HCT116 (cell line): ENCODE measurements at regions not wholly inside any gene's neighbourhood (a gene's known extent, or its start where the extent isn't known, plus 50 kb on each side); places are given as distances from the start of the nearest gene placed in this dataset.

Source experiments
- ATAC-seq: fragments of 200-7000 bp; cut with Tn5 transposase; 2 replicates; pipeline ENCODE4 v1.9.1; 2020; ENCODE audit warnings: mild to moderate bottlenecking, moderate library complexity
- BruUV-seq: library from RNA; stranded (reverse); fragments of 400-500 nt; replicated peaks from 2 replicates; lab custom pipeline; 2021; lab: Mats Ljungman, UMichigan
- CTCF ChIA-PET: fragments of 300-600 bp; sonication (Branson Sonifier 250); formaldehyde crosslinking; loops from one replicate; lab custom pipeline; 2021; ENCODE audit warnings: antibody characterized with exemption; lab: Charles Lee
- POLR2A ChIA-PET: fragments of 300-600, 350-600 bp; sonication (Branson Sonifier 250); formaldehyde crosslinking; loops from one replicate; lab custom pipeline; 2021; ENCODE audit warnings: antibody characterized with exemption; lab: Charles Lee
- RAD21 ChIA-PET, 2 experiments: fragments of 300-600 bp; sonication (Branson Sonifier 250); formaldehyde crosslinking; loops; one replicate each; lab custom pipeline; 2023; ENCODE audit warnings: low total read pairs in 2 of 2; ENCODE audit not compliant: uncharacterized antibody in 2 of 2, unreplicated experiment in 2 of 2, low non-redundant PET in 1 of 2; lab: Charles Lee
- DNase-seq: peaks from one replicate; pipeline ENCODE4 v3.0.0-alpha.2; 2010; ENCODE audit warnings: low read depth, low spot score
- H2AFZ ChIP-seq: fragments of 200-600 bp; shearing (Covaris generic), sonication (generic); 2 replicates; pipeline ENCODE4 v1.6.1; 2017; ENCODE audit warnings: low read depth, mixed run types, mixed read lengths, antibody characterized with exemption, low read length; ENCODE audit not compliant: poor library complexity, severe bottlenecking
- H3K27ac ChIP-seq: 2 replicates; pipeline ENCODE4 v1.5.1; 2012; ENCODE audit warnings: low read depth, low read length
- H3K27me3 ChIP-seq: fragments of 200-600 bp; sonication (generic); 2 replicates; pipeline ENCODE4 v1.6.1; 2016; ENCODE audit warnings: mixed run types, low read length, mixed read lengths; ENCODE audit not compliant: insufficient read depth
- H3K36me3 ChIP-seq, 2 experiments: fragments of 200-500 bp in 1 of 2; fragments of 200-600 bp in 1 of 2; sonication (Bioruptor generic) in 1 of 2; sonication (generic) in 1 of 2; 2 replicates each; pipeline versions ENCODE4 v1.5.1 to v1.6.1; 2014 to 2016; ENCODE audit warnings: low read length in 2 of 2, inconsistent platforms in 1 of 2, mixed read lengths in 1 of 2, mixed run types in 1 of 2; ENCODE audit not compliant: insufficient read depth in 2 of 2, control insufficient read depth in 1 of 2
- H3K4me1 ChIP-seq, 2 experiments: fragments of 200-600 bp in 1 of 2; sonication (generic) in 1 of 2; 2 replicates each; pipeline versions ENCODE4 v1.5.1 to v1.6.1; 2012 to 2017; ENCODE audit warnings: low read length in 2 of 2, inconsistent platforms in 1 of 2, mild to moderate bottlenecking in 1 of 2, mixed read lengths in 1 of 2, mixed run types in 1 of 2, moderate library complexity in 1 of 2; ENCODE audit not compliant: insufficient read depth in 2 of 2, control insufficient read depth in 1 of 2
- H3K4me2 ChIP-seq: fragments of 200-600 bp; sonication (generic); 2 replicates; pipeline ENCODE4 v1.6.1; 2017; ENCODE audit warnings: mixed run types, low read length, mixed read lengths
- H3K4me3 ChIP-seq, 2 experiments: fragments of 200-600 bp in 1 of 2; sonication (generic) in 1 of 2; replicated peaks in 1 of 2; 2 replicates each; pipeline ENCODE4 v1.5.1; 2011 to 2016; ENCODE audit warnings: low read length in 2 of 2, control low read depth in 1 of 2, low read depth in 1 of 2, mild to moderate bottlenecking in 1 of 2, mixed read lengths in 1 of 2, mixed run types in 1 of 2
- H3K79me2 ChIP-seq: fragments of 200-600 bp; sonication (generic); 2 replicates; pipeline ENCODE4 v1.6.1; 2017; ENCODE audit warnings: mild to moderate bottlenecking, mixed run types, low read length, moderate library complexity, mixed read lengths; ENCODE audit not compliant: insufficient read depth
- H3K9ac ChIP-seq: fragments of 200-600 bp; sonication (generic); 2 replicates; pipeline ENCODE4 v1.6.1; 2016; ENCODE audit warnings: low read length, mixed read lengths
- H3K9me2 ChIP-seq: fragments of 200-600 bp; sonication (generic), shearing (Covaris generic); 2 replicates; pipeline ENCODE4 v1.6.1; 2017; ENCODE audit warnings: mixed run types, mild to moderate bottlenecking, moderate library complexity; ENCODE audit not compliant: insufficient read depth
- H3K9me3 ChIP-seq, 2 experiments: fragments of 200-500 bp in 1 of 2; fragments of 200-600 bp in 1 of 2; sonication (Bioruptor generic) in 1 of 2; sonication (generic) in 1 of 2; 2 replicates each; pipeline ENCODE4 v1.6.1; 2014 to 2017; ENCODE audit warnings: low read length in 2 of 2, mixed read lengths in 2 of 2, inconsistent platforms in 1 of 2, low read depth in 1 of 2, mild to moderate bottlenecking in 1 of 2, mixed run types in 1 of 2, moderate library complexity in 1 of 2; ENCODE audit not compliant: control insufficient read depth in 1 of 2, insufficient read depth in 1 of 2
- H4K20me1 ChIP-seq: fragments of 200-600 bp; sonication (generic), shearing (Covaris generic); 2 replicates; pipeline ENCODE4 v1.6.1; 2017; ENCODE audit warnings: mixed run types, mild to moderate bottlenecking, moderate library complexity; ENCODE audit not compliant: insufficient read depth
- CBX3 ChIP-seq: IDR thresholded peaks from 2 replicates; pipeline ENCODE4 v1.6.1; 2012; ENCODE audit warnings: low read depth
- CEBPB ChIP-seq: IDR thresholded peaks from 2 replicates; pipeline ENCODE4 v1.6.1; 2012; ENCODE audit warnings: low read depth
- FOSL1 ChIP-seq: IDR thresholded peaks from 2 replicates; pipeline ENCODE4 v1.6.1; 2012; ENCODE audit warnings: low read depth
- POLR2AphosphoS5 ChIP-seq: IDR thresholded peaks from 2 replicates; pipeline ENCODE4 v1.6.1; 2011; ENCODE audit warnings: mild to moderate bottlenecking, low read depth, low read length, moderate library complexity
- TCF7L2 ChIP-seq: IDR thresholded peaks from 2 replicates; pipeline ENCODE4 v1.7.0; 2011; ENCODE audit warnings: borderline replicate concordance, inconsistent platforms; ENCODE audit not compliant: insufficient read depth, insufficient read length; ENCODE audit errors: extremely low read depth
- YY1 ChIP-seq: IDR thresholded peaks from 2 replicates; pipeline ENCODE4 v1.6.1; 2011; ENCODE audit warnings: low read length, low read depth, moderate library complexity, mild to moderate bottlenecking; ENCODE audit not compliant: insufficient replicate concordance; ENCODE audit errors: extremely low read depth
- ZNF274 ChIP-seq: fragments of 200-500 bp; sonication (Bioruptor generic); IDR thresholded peaks from 2 replicates; pipeline ENCODE4 v1.6.1; 2014; ENCODE audit warnings: mild to moderate bottlenecking, low read depth, low read length, inconsistent platforms
- intact Hi-C: fragments of 100-400 bp; cut with micrococcal nuclease; formaldehyde crosslinking; loops from 2 replicates; pipeline ENCODE4 v1.10.0; 2022
- TF ChIP-seq, protein P1 (sequence below): IDR thresholded peaks from 2 replicates; pipeline ENCODE4 v1.6.1; 2012
- TF ChIP-seq, protein P2 (sequence below): IDR thresholded peaks from 2 replicates; pipeline ENCODE4 v1.6.1; 2012
- TF ChIP-seq, protein P3 (sequence below), 3 experiments: fragments of 200-600 bp in 1 of 3; sonication (generic) in 1 of 3; IDR thresholded peaks in 2 of 3; conservative IDR thresholded peaks in 1 of 3; 2 replicates each; pipeline ENCODE4 v1.5.1; 2012 to 2017; ENCODE audit warnings: low read depth in 2 of 3, low read length in 2 of 3, antibody characterized with exemption in 1 of 3, borderline replicate concordance in 1 of 3, control low read depth in 1 of 3, mild to moderate bottlenecking in 1 of 3, mixed read lengths in 1 of 3, mixed run types in 1 of 3, moderate library complexity in 1 of 3; ENCODE audit not compliant: insufficient read depth in 1 of 3

- no peak for TF ChIP-seq YY1
- no peak for TF ChIP-seq FOSL1
- TF ChIP-seq CBX3, result no peak
- TF ChIP-seq POLR2AphosphoS5, result no peak
- no peak for TF ChIP-seq TCF7L2
- no peak for TF ChIP-seq ZNF274
Observed at GRCh38 chr22:26884921-26885320, 227.5 kb downstream of the MIAT start (continued).

DNA sequence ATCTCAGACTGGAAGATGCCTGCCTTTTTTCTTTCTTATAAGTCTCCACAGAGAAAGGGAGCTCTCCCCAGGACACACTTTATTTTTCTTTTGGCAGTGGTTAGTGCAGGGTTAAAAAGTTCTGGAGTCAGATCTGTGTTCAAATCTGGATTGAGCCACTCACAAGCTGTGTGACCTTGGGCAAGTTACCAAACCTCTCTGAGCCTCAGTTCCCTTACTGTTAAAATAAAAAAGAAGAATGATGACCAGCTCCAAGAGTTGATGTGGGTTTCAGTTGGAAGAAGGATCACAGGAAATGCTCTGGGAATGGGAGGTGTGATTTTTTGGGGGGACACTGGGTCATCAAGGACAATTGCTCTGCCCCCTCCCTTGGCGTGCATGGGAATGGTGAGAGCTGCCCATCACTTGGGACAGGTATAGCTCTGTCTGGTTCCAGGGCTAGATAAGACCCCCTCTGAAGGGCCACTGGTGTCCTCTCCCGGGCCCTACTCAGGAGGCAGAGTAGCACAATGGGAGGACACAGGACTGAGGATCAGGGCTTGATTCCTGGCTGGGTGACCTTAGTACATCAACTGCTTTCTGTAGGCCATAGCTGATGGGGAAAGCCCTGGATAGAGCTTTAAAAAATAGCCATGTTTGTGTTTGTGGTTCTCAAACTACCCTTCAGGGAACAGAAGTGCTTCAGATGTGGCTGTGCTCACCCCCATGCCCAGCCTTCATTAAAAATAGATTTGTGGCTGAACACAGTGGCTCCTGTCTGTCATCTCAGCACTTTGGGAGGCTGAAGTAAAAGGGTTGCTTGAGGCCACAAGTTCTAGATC lies 228.3 kb downstream of the MIAT start:
- TF ChIP-seq ZNF274 (no peak), CBX3 (no peak), CEBPB (no peak)
- TF ChIP-seq, protein P1, sequence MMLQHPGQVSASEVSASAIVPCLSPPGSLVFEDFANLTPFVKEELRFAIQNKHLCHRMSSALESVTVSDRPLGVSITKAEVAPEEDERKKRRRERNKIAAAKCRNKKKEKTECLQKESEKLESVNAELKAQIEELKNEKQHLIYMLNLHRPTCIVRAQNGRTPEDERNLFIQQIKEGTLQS, result no peak
- TF ChIP-seq, protein P2, sequence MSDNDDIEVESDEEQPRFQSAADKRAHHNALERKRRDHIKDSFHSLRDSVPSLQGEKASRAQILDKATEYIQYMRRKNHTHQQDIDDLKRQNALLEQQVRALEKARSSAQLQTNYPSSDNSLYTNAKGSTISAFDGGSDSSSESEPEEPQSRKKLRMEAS, result no peak
- TF ChIP-seq, protein P3, sequence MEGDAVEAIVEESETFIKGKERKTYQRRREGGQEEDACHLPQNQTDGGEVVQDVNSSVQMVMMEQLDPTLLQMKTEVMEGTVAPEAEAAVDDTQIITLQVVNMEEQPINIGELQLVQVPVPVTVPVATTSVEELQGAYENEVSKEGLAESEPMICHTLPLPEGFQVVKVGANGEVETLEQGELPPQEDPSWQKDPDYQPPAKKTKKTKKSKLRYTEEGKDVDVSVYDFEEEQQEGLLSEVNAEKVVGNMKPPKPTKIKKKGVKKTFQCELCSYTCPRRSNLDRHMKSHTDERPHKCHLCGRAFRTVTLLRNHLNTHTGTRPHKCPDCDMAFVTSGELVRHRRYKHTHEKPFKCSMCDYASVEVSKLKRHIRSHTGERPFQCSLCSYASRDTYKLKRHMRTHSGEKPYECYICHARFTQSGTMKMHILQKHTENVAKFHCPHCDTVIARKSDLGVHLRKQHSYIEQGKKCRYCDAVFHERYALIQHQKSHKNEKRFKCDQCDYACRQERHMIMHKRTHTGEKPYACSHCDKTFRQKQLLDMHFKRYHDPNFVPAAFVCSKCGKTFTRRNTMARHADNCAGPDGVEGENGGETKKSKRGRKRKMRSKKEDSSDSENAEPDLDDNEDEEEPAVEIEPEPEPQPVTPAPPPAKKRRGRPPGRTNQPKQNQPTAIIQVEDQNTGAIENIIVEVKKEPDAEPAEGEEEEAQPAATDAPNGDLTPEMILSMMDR (IDR thresholded peaks at IDR 0.05 in 2 of 3, conservative IDR thresholded peaks at IDR 0.05 in 1 of 3; ENCODE audit: borderline replicate concordance in 1 of 3, insufficient read depth in 1 of 3, low read depth in 2 of 3, low read length in 2 of 3), result no peak
- ChIA-PET CTCF (no interaction called here), POLR2A (no interaction called here), RAD21 (no interaction called here)
- Histone ChIP-seq H3K4me2 (no peak overlapping the region), H3K4me1 (peaks cover 0 to 4% of the 10 kb centered on the region in 2 experiments; a peak in 1 of 4 replicates), H4K20me1 (no peaks in the 10 kb centered on the region), H2AFZ (no peak overlapping the region), H3K79me2 (no peaks in the 10 kb centered on the region), H3K4me3 (no peak overlapping the region), H3K27me3 (peaks cover 63% of the 10 kb centered on the region), H3K27ac (no peak overlapping the region), H3K9ac (no peak overlapping the region), H3K9me2 (no peaks in the 10 kb centered on the region), H3K9me3 (no peaks in the 10 kb centered on the region), H3K36me3 (no peaks in the 10 kb centered on the region)
- DNase-seq (no peak), ATAC-seq (no peak)
- intact Hi-C loops, result no loop called here
- no TSS peak for BruUV-seq
